ENCODE measurements at regions not wholly inside any gene's neighbourhood (a gene's known extent, or its start where the extent isn't known, plus 50 kb on each side); places are given as distances from the start of the nearest gene placed in this dataset.

GRCh38 chr5:77563475-77563874, 71.4 kb upstream of the WDR41 start:
- no peak for FAIRE-seq

DNA sequence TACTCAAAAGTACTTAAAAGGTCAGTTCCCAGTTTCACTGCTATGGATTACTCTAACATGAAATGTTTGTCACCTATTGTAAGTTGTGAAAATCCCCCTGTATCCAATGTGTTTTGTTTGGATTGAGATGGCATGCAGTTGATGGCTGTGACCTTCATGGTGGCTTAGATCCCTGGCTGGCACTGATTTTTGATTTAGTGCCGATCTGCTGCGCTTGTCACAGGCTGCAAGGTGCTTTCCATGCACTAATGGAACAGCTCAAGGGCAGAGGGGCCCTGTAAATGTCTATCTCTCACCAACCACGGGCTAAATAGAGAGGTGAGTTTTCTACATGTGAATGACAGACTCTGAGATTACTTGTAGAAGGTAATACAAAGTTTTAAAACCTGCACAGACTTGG, 69.8 kb upstream of the WDR41 start:
- 56% methylated on average over 3 of the region's 3 CpGs for WGBS (ENCODE audit: missing lambda C conversion rate)
- no peaks in the 10 kb centered on the region for H3K4me1 ChIP-seq
- no peak for FAIRE-seq
- POLR2A ChIA-PET, result no interaction called here
- CTCF ChIA-PET, result interaction anchor here (1.0 to 1.7 kb wide), 3 partner anchors 19 to 707 kb away, joined by 3 to 7 read pairs (median 3); no protein-coding TSS in a partner anchor
- no peak overlapping the region for H3K4me3 ChIP-seq
- no peaks in the 10 kb centered on the region for H3K9me3 ChIP-seq
- no peak overlapping the region for H3K27ac ChIP-seq
- TF ChIP-seq USF2 (IDR thresholded peaks at IDR 0.05), result no peak
- TF ChIP-seq PBX3 (IDR thresholded peaks at IDR 0.05), result no peak
- TF ChIP-seq FOXS1 (CRISPR knock-in tag; IDR thresholded peaks at IDR 0.05), result no peak
- no peak for TF ChIP-seq SMC3 (IDR thresholded peaks at IDR 0.05)
- DNase-seq (ENCODE audit: low read depth in 1 of 2, low spot score in 1 of 2), result no peak
- H3K4me2 ChIP-seq, result no peak overlapping the region
- no peak for ATAC-seq

More at GRCh38 chr5:77563475-77563874, 71.4 kb upstream of the WDR41 start:
- POLR2A ChIA-PET, result no interaction called here
- Histone ChIP-seq H3K27ac (no peak overlapping the region), H3K9me3 (no peaks in the 10 kb centered on the region), H3K4me2 (no peak overlapping the region), H3K4me3 (no peak overlapping the region), H3K4me1 (no peaks in the 10 kb centered on the region)
- 74% methylated on average over 3 of the region's 3 CpGs for WGBS (ENCODE audit: missing lambda C conversion rate)
- TF ChIP-seq MAZ (IDR thresholded peaks at IDR 0.05; ENCODE audit: borderline replicate concordance, low read depth, low read length) (no peak), RARB (CRISPR knock-in tag; IDR thresholded peaks at IDR 0.05) (no peak), E2F6 (IDR thresholded peaks at IDR 0.05; ENCODE audit: borderline replicate concordance, low read depth) (no peak), FOXS1 (CRISPR knock-in tag; IDR thresholded peaks at IDR 0.05) (no peak), RFX5 (IDR thresholded peaks at IDR 0.05) (no peak), NFE2L2 (conservative IDR thresholded peaks at IDR 0.05; ENCODE audit: low read length) (no peak), KDM1A (IDR thresholded peaks at IDR 0.05; ENCODE audit: low read depth) (no peak)
- TF ChIP-seq, protein P1, sequence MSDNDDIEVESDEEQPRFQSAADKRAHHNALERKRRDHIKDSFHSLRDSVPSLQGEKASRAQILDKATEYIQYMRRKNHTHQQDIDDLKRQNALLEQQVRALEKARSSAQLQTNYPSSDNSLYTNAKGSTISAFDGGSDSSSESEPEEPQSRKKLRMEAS (IDR thresholded peaks at IDR 0.05), result no peak
- CTCF ChIA-PET, result no interaction called here
- DNase-seq (ENCODE audit: low read depth in 1 of 2, low spot score in 1 of 2), result no peak
- no peak for ATAC-seq

DNA sequence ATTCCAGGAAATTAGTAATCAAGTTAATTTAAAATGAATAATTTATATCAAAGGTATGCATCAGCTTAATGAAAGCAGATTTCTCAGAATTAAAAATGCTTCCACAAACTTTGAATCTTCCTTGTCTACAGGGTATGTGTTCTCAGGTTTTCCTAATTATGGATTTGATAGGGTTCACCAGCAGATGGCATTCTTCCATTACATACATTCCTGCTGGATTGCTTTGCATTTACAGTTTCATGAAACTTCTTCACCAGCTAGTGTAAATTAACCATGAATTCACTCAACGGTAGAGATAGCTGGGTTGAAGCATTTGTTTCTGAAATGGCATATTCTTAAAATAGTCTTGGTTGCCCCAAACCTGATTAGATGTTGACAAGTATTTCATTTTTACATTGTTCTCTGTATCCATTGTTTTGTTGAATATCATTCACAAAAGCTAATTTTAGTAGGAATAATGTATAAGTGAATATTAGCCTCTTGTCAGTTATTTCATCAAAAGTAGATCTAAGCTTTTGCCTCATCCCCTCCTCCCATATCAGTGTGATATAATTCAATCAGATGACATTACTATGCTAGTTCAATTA, 68.7 kb upstream of the WDR41 start:
- peak; percentile 59 to 66; a peak in 4 of 6 replicates for ATAC-seq

More for the DNA sequence above, 68.7 kb upstream of the WDR41 start:
- WGBS (ENCODE audit: missing lambda C conversion rate), result 0% methylated on average over 1 of the region's 1 CpG
- H3K4me3 ChIP-seq, result no peak overlapping the region
- ChIA-PET CTCF (interaction anchor here (0.6 to 2.3 kb wide), 33 partner anchors 9 to 1402 kb away, joined by 3 to 11 read pairs (median 3); no protein-coding TSS in a partner anchor), POLR2A (interaction anchor here (0.6 kb wide), 1 partner anchor 320 kb away, joined by 3 read pairs; no protein-coding TSS in a partner anchor)
- FAIRE-seq (no peak), DNase-seq (ENCODE audit: low read depth in 1 of 2, low spot score in 1 of 2) (peak; percentile 13 to 60)
- TF ChIP-seq SMC3 (IDR thresholded peaks at IDR 0.05), result peak; percentile 75
- TF ChIP-seq NPAS2 (CRISPR knock-in tag; IDR thresholded peaks at IDR 0.05; ENCODE audit: borderline replicate concordance), result no peak
- peak; percentile 83 to 84 for TF ChIP-seq RAD21 (conservative IDR thresholded peaks at IDR 0.05 in 1 of 2, IDR thresholded peaks at IDR 0.05 in 1 of 2)
- peak; percentile 84 for TF ChIP-seq CTCF (IDR thresholded peaks at IDR 0.05)
- no peaks in the 10 kb centered on the region for H3K9me3 ChIP-seq
- H3K4me1 ChIP-seq, result no peaks in the 10 kb centered on the region
- H3K4me2 ChIP-seq, result no peak overlapping the region
- H3K27ac ChIP-seq, result no peak overlapping the region

Data from A549 (cell line).